GM23338 (cell line): ENCODE measurements at regions not wholly inside any gene's neighbourhood (a gene's known extent, or its start where the extent isn't known, plus 50 kb on each side); places are given as distances from the start of the nearest gene placed in this dataset.
A peak's percentile ranks its signal among the peaks of the same experiment; 100 is the strongest.

ENCODE experiments used
- ATAC-seq: fragments of 200-7000 bp; cut with Tn5 transposase; 3 replicates; pipeline ENCODE4 v1.9.1; 2020
- DNase-seq: peaks from one replicate; pipeline ENCODE4 v3.0.0-alpha.2; 2015; ENCODE audit warnings: low spot score
- H2AFZ ChIP-seq: fragments of 200-600 bp; sonication (generic); 2 replicates; pipeline ENCODE4 v1.8.0; 2016; ENCODE audit warnings: antibody characterized with exemption, mild to moderate bottlenecking, moderate library complexity
- H3F3A ChIP-seq: fragments of 200-600 bp; sonication (generic); replicated peaks from 2 replicates; pipeline ENCODE4 v1.8.0; 2017; ENCODE audit warnings: antibody characterized with exemption, mixed run types, low read depth
- H3K27ac ChIP-seq: fragments of 200-600 bp; sonication (generic); 2 replicates; pipeline ENCODE4 v1.6.1; 2016; ENCODE audit warnings: low read depth
- H3K27me3 ChIP-seq: fragments of 200-600 bp; sonication (generic); 2 replicates; pipeline ENCODE4 v1.8.0; 2016; ENCODE audit warnings: mild to moderate bottlenecking, mixed run types, moderate library complexity; ENCODE audit not compliant: insufficient read depth
- H3K36me3 ChIP-seq: fragments of 200-600 bp; sonication (generic); 2 replicates; pipeline ENCODE4 v1.8.0; 2016; ENCODE audit warnings: mild to moderate bottlenecking; ENCODE audit not compliant: insufficient read depth
- H3K4me1 ChIP-seq: fragments of 200-600 bp; sonication (generic); 2 replicates; pipeline ENCODE4 v1.8.0; 2016; ENCODE audit warnings: mild to moderate bottlenecking, moderate library complexity; ENCODE audit not compliant: insufficient read depth
- H3K4me2 ChIP-seq: fragments of 200-600 bp; sonication (generic); 2 replicates; pipeline ENCODE4 v1.7.1; 2017; ENCODE audit warnings: mixed run types
- H3K4me3 ChIP-seq: fragments of 200-600 bp; sonication (generic); 2 replicates; pipeline ENCODE4 v1.6.1; 2016; ENCODE audit warnings: mixed run types
- H3K79me2 ChIP-seq: fragments of 200-600 bp; sonication (generic); replicated peaks from 2 replicates; pipeline ENCODE4 v1.8.0; 2017; ENCODE audit warnings: mild to moderate bottlenecking; ENCODE audit not compliant: insufficient read depth
- H3K9me2 ChIP-seq: fragments of 200-600 bp; sonication (generic); 2 replicates; pipeline ENCODE4 v1.8.0; 2017; ENCODE audit not compliant: insufficient read depth
- H4K20me1 ChIP-seq: fragments of 200-600 bp; sonication (generic); replicated peaks from 2 replicates; pipeline ENCODE4 v1.8.0; 2017; ENCODE audit warnings: mild to moderate bottlenecking; ENCODE audit not compliant: insufficient read depth
- H3K27ac Mint-ChIP-seq: 2 replicates; pipeline ENCODE4 v1.8.0; 2020; ENCODE audit warnings: inconsistent platforms, mild to moderate bottlenecking, moderate library complexity, mixed read lengths
- H3K27me3 Mint-ChIP-seq: 3 replicates; pipeline ENCODE4 v1.8.0; 2022; ENCODE audit warnings: low read depth, mild to moderate bottlenecking, moderate library complexity, mixed read lengths, inconsistent platforms; ENCODE audit not compliant: insufficient read depth, poor library complexity
- H3K36me3 Mint-ChIP-seq: 3 replicates; pipeline ENCODE4 v1.8.0; 2021; ENCODE audit warnings: low read depth, mild to moderate bottlenecking, inconsistent platforms, moderate library complexity, mixed read lengths
- H3K4me1 Mint-ChIP-seq: 3 replicates; pipeline ENCODE4 v1.8.0; 2020; ENCODE audit warnings: mild to moderate bottlenecking, inconsistent platforms, mixed read lengths
- H3K4me3 Mint-ChIP-seq: 3 replicates; pipeline ENCODE4 v1.8.0; 2021; ENCODE audit warnings: moderate library complexity, mild to moderate bottlenecking, inconsistent platforms, mixed read lengths
- H3K9me3 Mint-ChIP-seq: 3 replicates; pipeline ENCODE4 v1.8.0; 2020; ENCODE audit warnings: moderate library complexity, mild to moderate bottlenecking, inconsistent platforms, mixed read lengths
- CREB1 ChIP-seq: fragments of 250-450 bp; sonication (Bioruptor Pico); IDR thresholded peaks from 2 replicates; pipeline ENCODE4 v1.5.0; 2020; ENCODE audit warnings: low read depth, mild to moderate bottlenecking, moderate library complexity
- EZH2 ChIP-seq: fragments of 200-600 bp; sonication (generic); IDR thresholded peaks from one replicate; pipeline ENCODE4 v1.8.0; 2017; ENCODE audit warnings: antibody characterized with exemption, mild to moderate bottlenecking, low read depth; ENCODE audit not compliant: unreplicated experiment
- JUNB ChIP-seq: IDR thresholded peaks from one replicate; pipeline ENCODE4 v1.6.1; 2016; ENCODE audit warnings: antibody characterized with exemption; ENCODE audit not compliant: unreplicated experiment
- POLR2AphosphoS5 ChIP-seq: IDR thresholded peaks from 2 replicates; pipeline ENCODE4 v1.6.1; 2016; ENCODE audit warnings: antibody characterized with exemption, low read depth
- STAT1 ChIP-seq: IDR thresholded peaks from one replicate; pipeline ENCODE4 v1.6.1; 2016; ENCODE audit warnings: antibody characterized with exemption; ENCODE audit not compliant: unreplicated experiment
- ZNF114 ChIP-seq: fragments of 250-450 bp; sonication (Bioruptor Pico); IDR thresholded peaks from 2 replicates; pipeline ENCODE4 v1.5.0; 2020; ENCODE audit warnings: mild to moderate bottlenecking, moderate library complexity
- TF ChIP-seq, protein P1 (sequence below), 2 experiments: fragments of 200-600 bp in 1 of 2; sonication (generic) in 1 of 2; conservative IDR thresholded peaks; 2 replicates each; pipeline versions ENCODE4 v1.5.1 to v1.6.1; 2016 to 2017; ENCODE audit warnings: antibody characterized with exemption in 2 of 2, low read depth in 2 of 2, mild to moderate bottlenecking in 2 of 2, moderate library complexity in 1 of 2
- TF ChIP-seq, protein P2 (sequence below): IDR thresholded peaks from 2 replicates; pipeline ENCODE4 v1.6.1; 2016; ENCODE audit warnings: antibody characterized with exemption
- TF ChIP-seq, protein P3 (sequence below): IDR thresholded peaks from one replicate; pipeline ENCODE4 v1.6.1; 2018; ENCODE audit warnings: antibody characterized with exemption; ENCODE audit not compliant: unreplicated experiment

DNA sequence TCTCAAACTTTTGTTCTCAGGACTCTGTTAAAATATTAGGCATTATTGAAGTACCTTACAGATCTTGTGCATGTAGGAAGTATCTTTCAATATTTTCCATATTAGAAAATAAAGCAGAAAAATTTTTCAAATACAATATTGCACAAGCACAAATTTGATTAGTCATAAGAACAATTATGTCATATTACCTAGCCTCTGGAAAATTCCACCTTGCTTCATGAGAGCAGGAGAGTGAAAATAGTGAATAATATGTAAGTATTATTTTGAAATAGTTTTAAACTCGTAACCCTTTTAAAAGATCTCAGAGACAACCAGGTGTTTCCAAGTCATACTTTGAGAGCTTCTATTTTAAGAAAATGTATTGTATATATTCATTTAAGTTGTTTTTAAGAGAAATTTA is 1672.9 kb upstream of the ACO1 start:
- Histone ChIP-seq H3K36me3 (no peaks in the 10 kb centered on the region), H3K4me3 (no peak overlapping the region), H2AFZ (no peak overlapping the region), H3F3A (no peaks in the 10 kb centered on the region), H3K9me2 (no peaks in the 10 kb centered on the region), H3K4me2 (no peak overlapping the region), H3K27ac (no peak overlapping the region), H3K79me2 (no peaks in the 10 kb centered on the region), H3K4me1 (no peaks in the 10 kb centered on the region), H4K20me1 (no peaks in the 10 kb centered on the region), H3K27me3 (no peaks in the 10 kb centered on the region)
- no peaks in the 10 kb centered on the region for H3K27me3 Mint-ChIP-seq
- H3K4me3 Mint-ChIP-seq: no peak overlapping the region
- H3K36me3 Mint-ChIP-seq: 0 out of 3 replicates have a peak, but pooled peaks cover 3% of the 10 kb centered on the region
- TF ChIP-seq JUNB (no peak), CREB1 (CRISPR knock-in tag) (no peak), ZNF114 (CRISPR knock-in tag) (no peak)
- ATAC-seq (no peak), DNase-seq (no peak)
- no peaks in the 10 kb centered on the region for H3K4me1 Mint-ChIP-seq
- peaks cover 3% of the 10 kb centered on the region; the same call in 1 of the 3 replicates for H3K9me3 Mint-ChIP-seq
- no peak overlapping the region for H3K27ac Mint-ChIP-seq

DNA sequence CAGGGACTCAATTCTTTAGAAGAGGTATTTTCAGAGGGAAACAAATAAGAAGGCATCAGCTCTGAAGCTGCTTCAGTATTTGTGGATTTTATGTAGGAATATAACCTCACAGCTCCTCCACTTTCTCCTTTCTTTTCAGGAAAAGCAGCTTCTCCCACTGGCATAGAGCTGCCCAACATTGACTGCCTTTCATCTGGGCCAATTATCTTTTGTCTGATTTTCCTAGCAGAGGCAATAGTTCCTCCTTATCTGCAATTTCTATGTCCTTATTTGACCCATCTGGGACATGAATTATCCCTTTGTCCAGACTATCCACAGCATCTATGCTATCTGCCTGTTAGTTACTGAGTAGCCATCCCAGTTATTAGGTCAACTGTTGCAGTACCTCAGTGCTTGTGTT is 1671.2 kb upstream of the ACO1 start:
- Histone ChIP-seq H3K4me2 (no peak overlapping the region), H3K27me3 (no peaks in the 10 kb centered on the region), H3K27ac (no peak overlapping the region), H2AFZ (peak overlapping the region; percentile 39; the same call in 1 of the 2 replicates), H3K4me3 (no peak overlapping the region), H4K20me1 (no peaks in the 10 kb centered on the region), H3K79me2 (no peaks in the 10 kb centered on the region), H3F3A (no peaks in the 10 kb centered on the region), H3K4me1 (no peaks in the 10 kb centered on the region), H3K9me2 (no peaks in the 10 kb centered on the region), H3K36me3 (no peaks in the 10 kb centered on the region)
- no peak overlapping the region for H3K4me3 Mint-ChIP-seq
- no peak overlapping the region; the same call in 1 of the 2 replicates for H3K27ac Mint-ChIP-seq
- H3K27me3 Mint-ChIP-seq: no peaks in the 10 kb centered on the region
- H3K4me1 Mint-ChIP-seq: no peaks in the 10 kb centered on the region
- DNase-seq (no peak), ATAC-seq (no peak)
- H3K9me3 Mint-ChIP-seq: no peaks in the 10 kb centered on the region
- H3K36me3 Mint-ChIP-seq: no peaks in the 10 kb centered on the region
- TF ChIP-seq, protein P1, sequence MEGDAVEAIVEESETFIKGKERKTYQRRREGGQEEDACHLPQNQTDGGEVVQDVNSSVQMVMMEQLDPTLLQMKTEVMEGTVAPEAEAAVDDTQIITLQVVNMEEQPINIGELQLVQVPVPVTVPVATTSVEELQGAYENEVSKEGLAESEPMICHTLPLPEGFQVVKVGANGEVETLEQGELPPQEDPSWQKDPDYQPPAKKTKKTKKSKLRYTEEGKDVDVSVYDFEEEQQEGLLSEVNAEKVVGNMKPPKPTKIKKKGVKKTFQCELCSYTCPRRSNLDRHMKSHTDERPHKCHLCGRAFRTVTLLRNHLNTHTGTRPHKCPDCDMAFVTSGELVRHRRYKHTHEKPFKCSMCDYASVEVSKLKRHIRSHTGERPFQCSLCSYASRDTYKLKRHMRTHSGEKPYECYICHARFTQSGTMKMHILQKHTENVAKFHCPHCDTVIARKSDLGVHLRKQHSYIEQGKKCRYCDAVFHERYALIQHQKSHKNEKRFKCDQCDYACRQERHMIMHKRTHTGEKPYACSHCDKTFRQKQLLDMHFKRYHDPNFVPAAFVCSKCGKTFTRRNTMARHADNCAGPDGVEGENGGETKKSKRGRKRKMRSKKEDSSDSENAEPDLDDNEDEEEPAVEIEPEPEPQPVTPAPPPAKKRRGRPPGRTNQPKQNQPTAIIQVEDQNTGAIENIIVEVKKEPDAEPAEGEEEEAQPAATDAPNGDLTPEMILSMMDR (conservative IDR thresholded peaks at IDR 0.05; ENCODE audit: low read depth in 2 of 2): no peak
- TF ChIP-seq, protein P2, sequence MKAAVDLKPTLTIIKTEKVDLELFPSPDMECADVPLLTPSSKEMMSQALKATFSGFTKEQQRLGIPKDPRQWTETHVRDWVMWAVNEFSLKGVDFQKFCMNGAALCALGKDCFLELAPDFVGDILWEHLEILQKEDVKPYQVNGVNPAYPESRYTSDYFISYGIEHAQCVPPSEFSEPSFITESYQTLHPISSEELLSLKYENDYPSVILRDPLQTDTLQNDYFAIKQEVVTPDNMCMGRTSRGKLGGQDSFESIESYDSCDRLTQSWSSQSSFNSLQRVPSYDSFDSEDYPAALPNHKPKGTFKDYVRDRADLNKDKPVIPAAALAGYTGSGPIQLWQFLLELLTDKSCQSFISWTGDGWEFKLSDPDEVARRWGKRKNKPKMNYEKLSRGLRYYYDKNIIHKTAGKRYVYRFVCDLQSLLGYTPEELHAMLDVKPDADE: no peak
- TF ChIP-seq EZH2 (no peak), STAT1 (no peak), ZNF114 (CRISPR knock-in tag) (no peak), POLR2AphosphoS5 (no peak)
- TF ChIP-seq, protein P3, sequence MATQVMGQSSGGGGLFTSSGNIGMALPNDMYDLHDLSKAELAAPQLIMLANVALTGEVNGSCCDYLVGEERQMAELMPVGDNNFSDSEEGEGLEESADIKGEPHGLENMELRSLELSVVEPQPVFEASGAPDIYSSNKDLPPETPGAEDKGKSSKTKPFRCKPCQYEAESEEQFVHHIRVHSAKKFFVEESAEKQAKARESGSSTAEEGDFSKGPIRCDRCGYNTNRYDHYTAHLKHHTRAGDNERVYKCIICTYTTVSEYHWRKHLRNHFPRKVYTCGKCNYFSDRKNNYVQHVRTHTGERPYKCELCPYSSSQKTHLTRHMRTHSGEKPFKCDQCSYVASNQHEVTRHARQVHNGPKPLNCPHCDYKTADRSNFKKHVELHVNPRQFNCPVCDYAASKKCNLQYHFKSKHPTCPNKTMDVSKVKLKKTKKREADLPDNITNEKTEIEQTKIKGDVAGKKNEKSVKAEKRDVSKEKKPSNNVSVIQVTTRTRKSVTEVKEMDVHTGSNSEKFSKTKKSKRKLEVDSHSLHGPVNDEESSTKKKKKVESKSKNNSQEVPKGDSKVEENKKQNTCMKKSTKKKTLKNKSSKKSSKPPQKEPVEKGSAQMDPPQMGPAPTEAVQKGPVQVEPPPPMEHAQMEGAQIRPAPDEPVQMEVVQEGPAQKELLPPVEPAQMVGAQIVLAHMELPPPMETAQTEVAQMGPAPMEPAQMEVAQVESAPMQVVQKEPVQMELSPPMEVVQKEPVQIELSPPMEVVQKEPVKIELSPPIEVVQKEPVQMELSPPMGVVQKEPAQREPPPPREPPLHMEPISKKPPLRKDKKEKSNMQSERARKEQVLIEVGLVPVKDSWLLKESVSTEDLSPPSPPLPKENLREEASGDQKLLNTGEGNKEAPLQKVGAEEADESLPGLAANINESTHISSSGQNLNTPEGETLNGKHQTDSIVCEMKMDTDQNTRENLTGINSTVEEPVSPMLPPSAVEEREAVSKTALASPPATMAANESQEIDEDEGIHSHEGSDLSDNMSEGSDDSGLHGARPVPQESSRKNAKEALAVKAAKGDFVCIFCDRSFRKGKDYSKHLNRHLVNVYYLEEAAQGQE: no peak
